Spinal cord (tissue), 9 donors: ENCODE measurements at regions not wholly inside any gene's neighbourhood (a gene's known extent, or its start where the extent isn't known, plus 50 kb on each side); places are given as distances from the start of the nearest gene placed in this dataset.

Experiments
- DNase-seq, 6 donors: peaks; one replicate each; pipeline versions ENCODE4 v3.0.0 to v3.0.0-alpha.2; 2013 to 2015; ENCODE audit warnings: low spot score in 6 of 6, low read depth in 4 of 6
- H3K27ac ChIP-seq: one replicate; pipeline ENCODE4 v1.5.1; 2013; ENCODE audit warnings: low read depth, low read length, control low read depth
- H3K27me3 ChIP-seq: one replicate; pipeline ENCODE4 v1.6.1; 2013; ENCODE audit warnings: low read length; ENCODE audit not compliant: control insufficient read depth, insufficient read depth
- H3K36me3 ChIP-seq: one replicate; pipeline ENCODE4 v1.6.1; 2013; ENCODE audit warnings: low read length; ENCODE audit not compliant: control insufficient read depth, insufficient read depth
- H3K4me1 ChIP-seq: one replicate; pipeline ENCODE4 v1.6.1; 2013; ENCODE audit warnings: low read length; ENCODE audit not compliant: control insufficient read depth, insufficient read depth
- H3K4me3 ChIP-seq: one replicate; pipeline ENCODE4 v1.5.1; 2013; ENCODE audit warnings: low read depth, low read length, control low read depth
- H3K9me3 ChIP-seq: one replicate; pipeline ENCODE4 v1.6.1; 2013; ENCODE audit warnings: low read length; ENCODE audit not compliant: control insufficient read depth, insufficient read depth
- WGBS: methylation state at CpG from one replicate; pipeline ENCODE4 v1.1.5; 2013; ENCODE audit warnings: missing lambda C conversion rate; ENCODE audit not compliant: insufficient coverage; 5-methylcytosine and 5-hydroxymethylcytosine counted together
- donor health status: healthy.

GRCh38 chr11:91854171-91854570 lies 370.4 kb upstream of the FAT3 start:
- Histone ChIP-seq H3K27ac (no peak overlapping the region), H3K27me3 (no peaks in the 10 kb centered on the region), H3K4me3 (no peak overlapping the region), H3K4me1 (peaks cover 7% of the 10 kb centered on the region), H3K36me3 (no peaks in the 10 kb centered on the region), H3K9me3 (no peaks in the 10 kb centered on the region)
- no peak for DNase-seq

GRCh38 chr11:91851908-91852307 lies 372.7 kb upstream of the FAT3 start:
- Histone ChIP-seq H3K9me3 (no peaks in the 10 kb centered on the region), H3K27me3 (no peaks in the 10 kb centered on the region), H3K27ac (no peak overlapping the region), H3K36me3 (no peaks in the 10 kb centered on the region), H3K4me3 (no peak overlapping the region), H3K4me1 (peaks cover 7% of the 10 kb centered on the region)
- WGBS = 77% methylated on average over 2 of the region's 2 CpGs
- no peak for DNase-seq

GRCh38 chr11:91850533-91851275 lies 373.9 kb upstream of the FAT3 start:
- Histone ChIP-seq H3K4me1 (peaks cover 7% of the 10 kb centered on the region), H3K27me3 (no peaks in the 10 kb centered on the region), H3K9me3 (no peaks in the 10 kb centered on the region), H3K36me3 (no peaks in the 10 kb centered on the region), H3K4me3 (no peak overlapping the region), H3K27ac (no peak overlapping the region)
- WGBS = 55% methylated on average over 2 of the region's 7 CpGs
- peak in 2 of 6 donors; percentile 49 to 51 for DNase-seq

- H3K4me3 ChIP-seq = no peak overlapping the region
- 60% methylated on average over 3 of the region's 6 CpGs for WGBS
- peak in 2 of 6 donors; percentile 43 to 67 for DNase-seq
These were observed 374.6 kb upstream of the FAT3 start for GRCh38 chr11:91850021-91850420.

GRCh38 chr11:91846649-91847048 lies 378.0 kb upstream of the FAT3 start:
- H3K4me3 ChIP-seq = no peak overlapping the region
- H3K27me3 ChIP-seq = no peaks in the 10 kb centered on the region
- no peaks in the 10 kb centered on the region for H3K9me3 ChIP-seq
- peaks cover 7% of the 10 kb centered on the region for H3K4me1 ChIP-seq
- H3K36me3 ChIP-seq = no peaks in the 10 kb centered on the region
- DNase-seq = no peak
- WGBS = no CpG with 5 or more reads among the region's 2 CpGs
- no peak overlapping the region for H3K27ac ChIP-seq

More at GRCh38 chr11:91850021-91850420, 374.6 kb upstream of the FAT3 start:
- H3K9me3 ChIP-seq = no peaks in the 10 kb centered on the region
- no peaks in the 10 kb centered on the region for H3K27me3 ChIP-seq
- H3K36me3 ChIP-seq = no peaks in the 10 kb centered on the region
- peaks cover 7% of the 10 kb centered on the region for H3K4me1 ChIP-seq
- no peak overlapping the region for H3K27ac ChIP-seq

GRCh38 chr11:91846002-91846401 lies 378.6 kb upstream of the FAT3 start:
- DNase-seq = no peak
- H3K27me3 ChIP-seq = no peaks in the 10 kb centered on the region
- peaks cover 7% of the 10 kb centered on the region for H3K4me1 ChIP-seq
- H3K9me3 ChIP-seq = no peaks in the 10 kb centered on the region
- H3K27ac ChIP-seq = no peak overlapping the region
- H3K4me3 ChIP-seq = no peak overlapping the region
- H3K36me3 ChIP-seq = no peaks in the 10 kb centered on the region

GRCh38 chr11:91840640-91841240 lies 383.9 kb upstream of the FAT3 start:
- Histone ChIP-seq H3K4me3 (no peak overlapping the region), H3K27me3 (no peaks in the 10 kb centered on the region), H3K9me3 (no peaks in the 10 kb centered on the region), H3K27ac (no peak overlapping the region), H3K4me1 (no peaks in the 10 kb centered on the region), H3K36me3 (no peaks in the 10 kb centered on the region)
- WGBS = 90% methylated on average over 3 of the region's 4 CpGs
- DNase-seq = peak in 1 of 6 donors; percentile 25

- H3K9me3 ChIP-seq = no peaks in the 10 kb centered on the region
- H3K36me3 ChIP-seq = no peaks in the 10 kb centered on the region
- H3K27me3 ChIP-seq = no peaks in the 10 kb centered on the region
- WGBS = no CpG with 5 or more reads among the region's 2 CpGs
- H3K4me3 ChIP-seq = no peak overlapping the region
- no peaks in the 10 kb centered on the region for H3K4me1 ChIP-seq
- no peak overlapping the region for H3K27ac ChIP-seq
- peak in 1 of 6 donors; percentile 18 for DNase-seq
These were observed 386.9 kb upstream of the FAT3 start for GRCh38 chr11:91837411-91838330.

GRCh38 chr11:91835051-91835560 lies 389.5 kb upstream of the FAT3 start:
- Histone ChIP-seq H3K4me1 (no peaks in the 10 kb centered on the region), H3K27me3 (no peaks in the 10 kb centered on the region), H3K36me3 (no peaks in the 10 kb centered on the region), H3K4me3 (no peak overlapping the region), H3K27ac (no peak overlapping the region), H3K9me3 (no peaks in the 10 kb centered on the region)
- peak in 1 of 6 donors; percentile 17 for DNase-seq
- WGBS = 100% methylated on average over 1 of the region's 3 CpGs
